ENCODE measurements at regions not wholly inside any gene's neighbourhood (a gene's known extent, or its start where the extent isn't known, plus 50 kb on each side); places are given as distances from the start of the nearest gene placed in this dataset.

DNA sequence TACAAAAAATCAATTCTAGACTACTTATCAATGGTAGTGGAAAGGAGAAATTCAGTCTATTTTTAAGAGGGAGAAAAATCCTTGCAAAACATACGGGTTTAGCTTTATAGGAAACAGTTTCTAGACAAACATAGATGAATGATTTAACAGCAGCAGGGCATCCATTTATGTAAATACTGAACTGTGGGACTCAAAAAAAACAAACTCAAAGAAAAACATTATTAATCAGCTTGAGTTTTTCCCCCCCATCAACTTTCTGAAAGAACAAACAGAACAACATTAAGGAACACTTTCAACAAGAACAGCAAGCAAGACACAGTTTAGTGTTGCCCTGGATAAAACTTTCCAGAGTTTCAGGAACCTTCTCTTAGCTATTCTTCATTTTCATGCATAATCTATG, 147.3 kb upstream of the KCNK2 start:
- no peak for DNase-seq

DNA sequence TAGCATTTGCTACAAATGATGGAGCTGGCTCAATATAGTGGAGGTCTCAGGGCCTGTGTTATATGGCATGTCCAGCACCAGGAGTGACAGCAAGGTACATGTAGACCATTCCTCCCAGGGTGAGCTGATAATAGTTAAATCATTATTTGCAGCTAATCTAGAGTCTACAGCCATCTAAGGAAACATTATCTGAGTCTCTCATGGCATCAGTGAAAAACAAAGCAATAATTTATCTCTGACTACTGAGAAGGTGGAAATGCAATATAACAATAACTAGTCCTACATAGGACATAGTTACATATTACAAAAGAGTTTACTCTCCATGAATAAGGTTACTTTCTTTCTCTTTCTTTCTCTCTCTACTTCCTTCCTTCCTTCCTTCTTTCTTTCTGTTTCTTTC, 143.4 kb upstream of the KCNK2 start:
- DNase-seq: no peak

- DNase-seq: no peak
These were observed 141.5 kb upstream of the KCNK2 start for GRCh38 chr1:214941061-214941460.

DNA sequence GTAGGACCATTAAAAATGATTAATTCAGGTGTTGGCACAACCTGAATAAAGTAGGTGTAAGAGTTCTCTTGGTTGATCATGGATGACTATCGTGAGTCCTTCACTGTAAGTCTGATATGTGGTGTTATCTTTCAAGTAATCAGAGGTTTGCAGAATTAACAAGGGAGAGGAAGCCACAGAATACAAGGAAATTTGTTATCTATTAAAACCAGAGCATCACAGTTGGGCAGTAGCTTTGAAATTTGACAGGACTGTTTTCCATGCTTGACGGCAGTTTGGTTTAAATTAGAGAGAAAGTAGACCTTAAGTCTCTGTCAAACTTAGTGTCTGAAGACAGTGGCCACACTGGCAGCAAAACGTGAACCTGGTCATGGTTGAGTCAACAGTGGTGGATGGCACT, 139.5 kb upstream of the KCNK2 start:
- no peak for DNase-seq

DNA sequence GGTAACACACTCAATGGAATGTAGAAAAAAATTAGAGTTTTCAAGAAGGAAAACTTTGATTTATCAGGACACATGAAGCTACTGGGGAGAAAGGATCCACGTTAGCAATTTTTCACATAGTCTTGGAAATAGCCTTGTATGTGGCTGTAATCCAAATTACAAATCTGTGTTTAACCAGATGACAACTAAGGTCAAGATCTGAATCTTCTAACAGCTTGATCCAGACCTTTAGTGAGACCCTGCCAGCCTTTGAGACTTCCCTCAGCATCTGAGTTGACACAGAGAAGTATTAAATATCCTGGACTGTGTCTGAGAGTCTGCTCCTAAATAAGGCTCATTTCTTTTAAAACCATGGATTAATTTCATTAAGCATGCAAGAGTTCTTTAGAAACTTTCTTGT, 135.9 kb upstream of the KCNK2 start:
- no peak for DNase-seq

DNA sequence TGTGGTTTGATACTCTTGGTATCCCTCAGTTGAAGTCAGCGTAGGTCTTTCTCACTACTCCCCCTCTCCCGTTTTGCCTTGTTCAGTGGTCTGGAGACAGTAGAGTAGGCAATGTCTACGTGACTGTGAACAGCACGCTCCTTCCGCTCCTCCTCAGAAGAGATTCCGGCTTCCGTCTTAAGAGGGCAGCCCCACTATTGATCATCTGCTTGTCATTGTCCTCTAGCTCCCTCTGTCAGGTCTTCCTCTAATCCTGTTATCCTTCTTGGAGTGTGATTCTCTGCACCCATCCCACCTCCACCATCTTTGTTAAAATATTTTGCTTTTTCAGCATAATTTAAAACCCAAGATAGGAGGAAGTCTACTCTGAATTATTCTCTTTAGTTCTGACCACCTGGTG, 129.9 kb upstream of the KCNK2 start:
- DNase-seq: no peak

GRCh38 chr1:214953901-214954616, 128.5 kb upstream of the KCNK2 start:
- DNase-seq: no peak

GRCh38 chr1:214954617-214954949, 128.0 kb upstream of the KCNK2 start:
- no peak for DNase-seq

DNA sequence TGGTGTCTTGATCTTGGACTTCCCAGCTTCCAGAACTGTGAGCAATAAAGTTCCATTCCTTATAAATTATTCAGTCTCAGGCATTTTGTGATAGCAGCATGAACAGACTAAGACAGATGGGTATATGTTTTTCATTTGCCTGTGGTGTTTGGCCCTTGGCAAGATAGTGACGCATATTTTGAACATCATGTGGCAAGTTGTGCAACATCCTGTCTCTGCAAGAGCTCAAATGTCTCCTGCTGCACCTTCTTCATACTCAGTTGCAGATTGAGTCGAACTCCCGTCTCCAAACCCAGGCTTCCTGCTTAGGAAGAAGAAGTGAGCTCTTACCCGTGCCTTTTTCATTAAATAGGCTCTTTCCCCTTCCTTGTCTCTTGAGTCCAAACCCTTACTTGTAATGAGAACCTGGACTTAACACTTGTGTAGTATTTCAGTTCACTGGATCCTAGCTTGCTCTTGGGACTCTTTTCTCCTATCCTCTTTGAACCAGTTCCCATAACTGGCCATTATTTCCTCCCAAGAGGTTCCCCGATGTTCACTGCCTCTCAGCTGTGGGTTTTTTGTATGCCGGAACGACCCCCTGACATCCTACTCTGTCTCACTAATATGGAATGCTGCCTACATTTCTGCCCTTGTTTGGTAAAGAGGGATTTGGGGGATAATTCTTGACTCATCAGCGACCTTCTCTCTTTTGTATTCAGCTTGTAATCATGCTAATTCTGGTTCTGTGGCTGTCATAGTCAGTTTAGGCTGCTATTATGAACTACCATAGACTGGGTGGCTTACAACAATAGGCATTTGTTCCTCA, 125.0 kb upstream of the KCNK2 start:
- DNase-seq: no peak

GRCh38 chr1:214958486-214958885, 124.1 kb upstream of the KCNK2 start:
- DNase-seq: no peak

GRCh38 chr1:214966346-214966745, 116.2 kb upstream of the KCNK2 start:
- DNase-seq: peak; percentile 37

GRCh38 chr1:214967865-214968575, 114.5 kb upstream of the KCNK2 start:
- no peak for DNase-seq

GRCh38 chr1:214970016-214970415, 112.5 kb upstream of the KCNK2 start:
- DNase-seq: no peak

DNA sequence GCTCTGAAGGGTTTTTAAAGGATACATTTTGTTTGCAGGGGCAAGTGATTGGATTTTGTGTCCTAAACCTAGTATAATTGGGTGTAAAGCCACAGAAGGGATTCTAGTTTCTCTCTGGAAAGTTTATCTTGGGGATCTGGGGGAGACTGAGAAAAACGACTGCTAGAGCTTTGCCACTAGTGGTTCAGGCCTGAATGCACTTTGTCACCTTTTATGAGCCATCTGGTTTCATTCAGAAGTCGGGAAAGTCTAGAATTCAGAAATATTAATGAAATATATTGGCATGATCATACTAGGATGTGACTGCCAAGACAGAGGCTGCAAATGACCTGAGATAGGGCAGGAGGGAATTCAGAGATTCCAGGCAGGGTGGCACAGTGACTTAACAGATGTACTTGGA, 111.5 kb upstream of the KCNK2 start:
- no peak for DNase-seq

DNA sequence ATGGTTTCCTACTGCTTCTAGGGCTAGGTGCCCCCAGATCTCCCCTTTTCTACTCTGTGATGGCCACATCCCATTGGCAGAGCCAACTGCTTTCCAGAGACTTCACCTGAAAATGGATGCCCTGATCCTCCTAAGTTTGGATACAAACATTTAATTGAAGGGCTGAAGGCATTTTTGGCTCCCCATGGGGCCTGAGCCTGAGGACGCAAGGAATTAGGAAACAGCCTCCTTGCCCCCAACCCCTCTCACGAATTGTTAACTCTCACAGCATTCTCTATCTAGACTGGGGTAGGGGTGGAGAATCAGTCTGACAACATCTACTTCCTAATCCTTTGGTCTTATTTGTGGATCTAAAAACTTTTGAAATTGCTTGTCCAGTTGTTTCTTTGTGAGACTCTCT, 108.5 kb upstream of the KCNK2 start:
- no peak for DNase-seq

DNA sequence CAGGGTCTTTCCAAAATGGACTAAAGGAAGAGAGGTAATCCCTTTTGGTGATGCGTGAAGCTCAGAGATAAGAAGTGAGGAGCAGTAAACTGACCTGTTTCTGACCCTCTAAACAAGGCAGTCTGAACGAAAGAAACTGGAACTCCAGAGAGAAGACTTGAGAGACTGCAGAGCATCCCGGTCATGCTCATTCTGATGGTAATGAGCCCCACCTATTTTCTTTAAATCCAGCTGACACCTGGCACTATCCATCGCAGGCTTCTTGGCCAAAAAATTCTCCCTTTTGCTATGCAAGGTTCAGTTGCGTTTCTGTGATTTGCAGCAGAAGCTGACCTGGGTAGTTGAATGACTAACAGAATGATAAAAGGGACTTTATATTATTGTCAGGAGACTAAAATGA, 105.9 kb upstream of the KCNK2 start:
- no peak for DNase-seq

DNA sequence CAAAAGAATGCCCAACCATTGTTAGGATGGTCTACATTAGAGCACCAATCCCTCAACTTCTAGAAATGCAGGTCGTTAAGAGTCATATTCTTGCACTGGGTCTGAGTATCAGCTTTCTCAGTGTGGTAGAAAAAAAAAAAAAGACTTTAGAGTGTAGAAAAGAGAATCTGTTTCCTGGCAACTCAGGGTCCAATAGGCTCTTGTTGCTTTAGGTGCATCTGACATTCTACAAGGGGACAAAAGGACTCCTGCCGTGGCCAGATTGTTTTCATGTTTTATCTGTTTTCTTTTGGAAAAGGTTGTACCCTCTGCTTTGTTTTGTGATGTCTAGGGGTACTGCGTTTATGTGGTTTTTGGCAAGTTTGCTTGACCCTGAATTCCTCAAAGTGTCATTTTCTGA, 105.4 kb upstream of the KCNK2 start:
- DNase-seq: no peak

DNA sequence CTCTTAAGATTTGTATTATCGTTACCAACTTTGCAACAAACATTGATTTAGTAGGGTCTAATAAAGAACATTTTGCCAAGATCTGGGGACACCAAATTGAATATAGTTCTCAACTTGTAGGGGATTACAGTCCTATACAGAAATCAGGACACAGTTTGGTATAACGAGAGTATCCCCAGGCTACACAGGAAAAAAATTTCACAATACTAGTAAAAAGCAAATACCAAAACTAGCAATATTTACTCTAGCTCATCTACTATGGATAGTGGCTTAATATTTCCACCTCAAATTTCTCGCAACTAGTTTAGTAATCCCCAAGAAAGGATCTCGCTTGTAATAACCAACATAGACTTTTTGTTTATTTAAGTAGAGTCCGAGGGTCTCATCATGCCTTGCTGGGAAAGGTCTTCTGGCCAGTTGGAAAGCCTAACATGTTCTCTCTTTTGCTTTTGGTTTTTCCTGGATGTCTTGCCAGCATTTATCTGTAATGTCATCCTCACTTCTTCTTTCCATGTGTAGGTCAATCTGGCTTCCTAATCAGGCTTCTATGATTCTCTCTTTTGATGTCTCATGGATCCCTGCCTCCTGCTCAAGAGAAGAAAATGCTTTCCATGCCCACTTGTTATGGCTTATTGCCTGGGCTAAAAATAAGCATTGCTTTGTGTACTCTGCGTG, 104.7 kb upstream of the KCNK2 start:
- no peak for DNase-seq

- no peak for DNase-seq
These were observed 103.3 kb upstream of the KCNK2 start for GRCh38 chr1:214979191-214979590.

- no peak for DNase-seq
These were observed 101.6 kb upstream of the KCNK2 start for GRCh38 chr1:214980921-214981320.

- no peak for DNase-seq
These were observed 99.2 kb upstream of the KCNK2 start for GRCh38 chr1:214983126-214983869.

GRCh38 chr1:214989341-214989740, 93.2 kb upstream of the KCNK2 start:
- DNase-seq: no peak

- DNase-seq: no peak
These were observed 91.9 kb upstream of the KCNK2 start for GRCh38 chr1:214990619-214991018.
